GM12878 (cell line): ENCODE measurements at regions not wholly inside any gene's neighbourhood (a gene's known extent, or its start where the extent isn't known, plus 50 kb on each side); places are given as distances from the start of the nearest gene placed in this dataset.

Source experiments
- ATAC-seq: fragments of 200-7000 bp; cut with Tn5 transposase; 3 replicates; pipeline ENCODE4 v1.9.1; 2020; ENCODE audit warnings: mild to moderate bottlenecking, moderate library complexity
- BruUV-seq: library from RNA; stranded (reverse); fragments of 400-500 nt; replicated peaks from 2 replicates; lab custom pipeline; 2021; lab: Mats Ljungman, UMichigan
- CTCF ChIA-PET: fragments of 300-600 bp; sonication (Branson Sonifier 250); formaldehyde crosslinking; extraction: SDS; loops from one replicate; lab custom pipeline; 2021; ENCODE audit warnings: inconsistent platforms; lab: Yijun Ruan, JAX
- POLR2A ChIA-PET: fragments of 350-600 bp; formaldehyde crosslinking; extraction: SDS; loops from one replicate; lab custom pipeline; 2021; ENCODE audit warnings: inconsistent platforms; lab: Charles Lee
- RAD21 ChIA-PET: fragments of 300-600 bp; sonication (Branson Sonifier 250); formaldehyde crosslinking; loops from one replicate; lab custom pipeline; 2023; ENCODE audit warnings: antibody characterized with exemption; ENCODE audit not compliant: unreplicated experiment; lab: Charles Lee
- SMC1A ChIA-PET: fragments of 300-600 bp; sonication (Branson Sonifier 250); formaldehyde crosslinking; loops from one replicate; lab custom pipeline; 2023; ENCODE audit not compliant: unreplicated experiment, uncharacterized antibody; lab: Charles Lee
- DNase-seq: peaks from one replicate; pipeline ENCODE4 v3.0.0-alpha.2; 2011; ENCODE audit warnings: low read depth, low spot score
- FAIRE-seq: peaks from 3 replicates; lab custom pipeline; 2011; peaks lifted over from hg19 to GRCh38; lab: Jason Lieb, UNC
- H2AFZ ChIP-seq: 2 replicates; pipeline ENCODE4 v1.6.0; 2011; ENCODE audit warnings: low read depth, low read length, control low read depth; ENCODE audit not compliant: control insufficient read depth
- H3K27ac ChIP-seq: 2 replicates; pipeline ENCODE4 v1.5.1; 2011; ENCODE audit warnings: control low read depth; ENCODE audit not compliant: control insufficient read depth, insufficient read depth
- H3K27me3 ChIP-seq, 2 experiments: replicated peaks in 1 of 2; 2 replicates each; pipeline versions ENCODE4 v1.6.0 to v1.6.1; 2011; ENCODE audit warnings: low read length in 1 of 2; ENCODE audit not compliant: control insufficient read depth in 2 of 2, insufficient read depth in 2 of 2
- H3K36me3 ChIP-seq, 2 experiments: 2 replicates each; pipeline ENCODE4 v1.5.1; 2011; ENCODE audit warnings: low read length in 1 of 2; ENCODE audit not compliant: control insufficient read depth in 2 of 2, insufficient read depth in 2 of 2
- H3K4me1 ChIP-seq: 2 replicates; pipeline ENCODE4 v1.6.1; 2011; ENCODE audit warnings: mild to moderate bottlenecking, low read length, moderate library complexity, mixed read lengths; ENCODE audit not compliant: control insufficient read depth, insufficient read depth
- H3K4me2 ChIP-seq: 2 replicates; pipeline ENCODE4 v1.6.0; 2011; ENCODE audit warnings: control low read depth; ENCODE audit not compliant: control insufficient read depth, insufficient read depth
- H3K4me3 ChIP-seq: fragments of 200-600 bp; sonication (generic); 2 replicates; pipeline ENCODE4 v1.5.1; 2016
- H3K79me2 ChIP-seq: 2 replicates; pipeline ENCODE4 v1.6.0; 2011; ENCODE audit warnings: low read length; ENCODE audit not compliant: control insufficient read depth, insufficient read depth
- H3K9ac ChIP-seq: 2 replicates; pipeline ENCODE4 v1.8.0; 2011; ENCODE audit warnings: low read length, control low read depth, mixed read lengths; ENCODE audit not compliant: control insufficient read depth, insufficient read depth
- H3K9me3 ChIP-seq: replicated peaks from 3 replicates; pipeline ENCODE4 v1.5.1; 2011; ENCODE audit warnings: mild to moderate bottlenecking, low read length; ENCODE audit not compliant: control insufficient read depth, insufficient read depth
- H4K20me1 ChIP-seq: 2 replicates; pipeline ENCODE4 v1.6.0; 2011; ENCODE audit not compliant: control insufficient read depth, insufficient read depth
- CBX5 ChIP-seq: sonication (generic); IDR thresholded peaks from 2 replicates; pipeline ENCODE4 v1.6.1; 2016; ENCODE audit warnings: low read depth, moderate library complexity, mild to moderate bottlenecking, inconsistent platforms
- CHD4 ChIP-seq: fragments of 200-600 bp; sonication (generic); IDR thresholded peaks from 2 replicates; pipeline ENCODE4 v1.6.1; 2016; ENCODE audit warnings: mild to moderate bottlenecking
- HSF1 ChIP-seq: fragments of 150-350 bp; IDR thresholded peaks from 2 replicates; pipeline ENCODE4 v1.6.1; 2014; ENCODE audit warnings: mild to moderate bottlenecking, low read depth, low read length
- KAT2A ChIP-seq: conservative IDR thresholded peaks from 2 replicates; pipeline ENCODE4 v1.6.1; 2011; ENCODE audit warnings: low read depth, low read length; ENCODE audit not compliant: control insufficient read depth
- NFIC ChIP-seq: IDR thresholded peaks from 2 replicates; pipeline ENCODE4 v1.6.1; 2012; ENCODE audit warnings: low read depth, mild to moderate bottlenecking, inconsistent platforms, low read length, moderate library complexity
- SIN3A ChIP-seq: IDR thresholded peaks from 2 replicates; pipeline ENCODE4 v1.6.1; 2012; ENCODE audit warnings: low read depth, low read length, improper control_type of control experiment
- SMARCA5 ChIP-seq: fragments of 450-650 bp; IDR thresholded peaks from 2 replicates; pipeline ENCODE4 v1.6.1; 2017; ENCODE audit warnings: mild to moderate bottlenecking
- SPI1 ChIP-seq: IDR thresholded peaks from 2 replicates; pipeline ENCODE4 v1.6.1; 2011; ENCODE audit warnings: low read depth, mild to moderate bottlenecking, low read length, moderate library complexity, borderline replicate concordance; ENCODE audit not compliant: insufficient read depth
- ZNF592 ChIP-seq: fragments of 450-650 bp; IDR thresholded peaks from 2 replicates; pipeline ENCODE4 v1.6.1; 2017; ENCODE audit warnings: mild to moderate bottlenecking, moderate library complexity
- WGBS: methylation state at CpG from one replicate; pipeline ENCODE4 v1.1.6; 2016; ENCODE audit warnings: low lambda C conversion rate; ENCODE audit not compliant: insufficient replicate concordance, insufficient coverage; ENCODE audit errors: missing lambda C conversion rate; 5-methylcytosine and 5-hydroxymethylcytosine counted together
- in situ Hi-C: fragments of 300-500 bp; cut with MboI; formaldehyde crosslinking; loops from 9 replicates; pipeline ENCODE4 v1.14.3; 2018; ENCODE audit warnings: mixed read lengths
- intact Hi-C: fragments of 100-400 bp; cut with micrococcal nuclease; formaldehyde crosslinking; loops from one replicate; pipeline ENCODE4 v1.14.2; 2022; ENCODE audit not compliant: unreplicated experiment

GRCh38 chr6:154624038-154624599 is 109.1 kb upstream of the SCAF8 start:
- Histone ChIP-seq H3K27me3 (no peaks in the 10 kb centered on the region), H3K79me2 (no peaks in the 10 kb centered on the region), H3K9ac (no peak overlapping the region), H3K9me3 (peaks cover 5% of the 10 kb centered on the region), H2AFZ (no peak overlapping the region), H3K27ac (no peak overlapping the region), H3K4me3 (no peak overlapping the region), H3K4me1 (no peaks in the 10 kb centered on the region), H3K4me2 (no peak overlapping the region), H4K20me1 (no peaks in the 10 kb centered on the region), H3K36me3 (no peaks in the 10 kb centered on the region)
- ATAC-seq (no peak), DNase-seq (no peak), FAIRE-seq (no peak)
- no TSS peak for BruUV-seq
- ChIA-PET POLR2A (interaction anchor here (0.7 kb wide), 1 partner anchor 190 kb away, joined by 3 read pairs; no protein-coding TSS in a partner anchor), CTCF (no interaction called here), SMC1A (no interaction called here), RAD21 (no interaction called here)
- in situ Hi-C loops (no loop called here), intact Hi-C loops (no loop called here)
- TF ChIP-seq CHD4: no peak
- no peak for TF ChIP-seq SMARCA5
- TF ChIP-seq SIN3A: no peak
- TF ChIP-seq KAT2A: no peak
- no peak for TF ChIP-seq ZNF592
- TF ChIP-seq NFIC: no peak
- no peak for TF ChIP-seq SPI1
- no peak for TF ChIP-seq CBX5
- no peak for TF ChIP-seq HSF1
- 49% methylated on average over 4 of the region's 6 CpGs for WGBS
